Omental fat pad (tissue), 3 donors: ENCODE measurements at regions not wholly inside any gene's neighbourhood (a gene's known extent, or its start where the extent isn't known, plus 50 kb on each side); places are given as distances from the start of the nearest gene placed in this dataset.

Experiments used
- ATAC-seq: fragments of 150-250 bp; one replicate; pipeline ENCODE4 v1.9.1; 2016; ENCODE audit warnings: mild to moderate bottlenecking, moderate library complexity; ENCODE audit not compliant: low FRiP score
- DNase-seq: peaks from one replicate; pipeline ENCODE4 v3.0.0-alpha.2; 2019; ENCODE audit warnings: low spot score
- TF ChIP-seq, protein P1 (sequence below), 3 donors: fragments of 450-650 bp; IDR thresholded peaks; one replicate each; pipeline ENCODE4 v1.5.1; 2016 to 2017; ENCODE audit warnings: antibody characterized with exemption in 3 of 3, mild to moderate bottlenecking in 3 of 3, moderate library complexity in 2 of 3

DNA sequence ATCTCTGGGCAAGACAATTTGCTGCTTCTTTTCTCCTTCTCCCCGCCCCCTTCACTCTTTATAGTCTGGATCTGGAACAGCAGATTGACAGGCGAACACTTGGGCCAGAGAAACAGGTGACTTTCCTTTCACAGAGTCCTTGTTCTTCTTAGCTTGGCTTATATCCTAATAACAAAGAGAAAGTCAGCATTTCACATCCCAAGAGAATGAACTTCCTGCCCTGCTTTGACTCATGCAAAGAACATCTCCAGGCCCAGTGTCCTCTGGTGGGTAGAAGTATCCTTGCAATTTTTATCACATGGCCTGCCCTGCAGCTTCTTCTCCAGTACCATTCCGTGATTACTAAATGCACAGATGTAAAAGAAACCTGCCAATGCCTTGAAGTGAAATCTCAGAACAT, 764.4 kb downstream of the ADGRL2 start:
- TF ChIP-seq, protein P1, sequence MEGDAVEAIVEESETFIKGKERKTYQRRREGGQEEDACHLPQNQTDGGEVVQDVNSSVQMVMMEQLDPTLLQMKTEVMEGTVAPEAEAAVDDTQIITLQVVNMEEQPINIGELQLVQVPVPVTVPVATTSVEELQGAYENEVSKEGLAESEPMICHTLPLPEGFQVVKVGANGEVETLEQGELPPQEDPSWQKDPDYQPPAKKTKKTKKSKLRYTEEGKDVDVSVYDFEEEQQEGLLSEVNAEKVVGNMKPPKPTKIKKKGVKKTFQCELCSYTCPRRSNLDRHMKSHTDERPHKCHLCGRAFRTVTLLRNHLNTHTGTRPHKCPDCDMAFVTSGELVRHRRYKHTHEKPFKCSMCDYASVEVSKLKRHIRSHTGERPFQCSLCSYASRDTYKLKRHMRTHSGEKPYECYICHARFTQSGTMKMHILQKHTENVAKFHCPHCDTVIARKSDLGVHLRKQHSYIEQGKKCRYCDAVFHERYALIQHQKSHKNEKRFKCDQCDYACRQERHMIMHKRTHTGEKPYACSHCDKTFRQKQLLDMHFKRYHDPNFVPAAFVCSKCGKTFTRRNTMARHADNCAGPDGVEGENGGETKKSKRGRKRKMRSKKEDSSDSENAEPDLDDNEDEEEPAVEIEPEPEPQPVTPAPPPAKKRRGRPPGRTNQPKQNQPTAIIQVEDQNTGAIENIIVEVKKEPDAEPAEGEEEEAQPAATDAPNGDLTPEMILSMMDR (IDR thresholded peaks at IDR 0.05) = no peak
- no peak for DNase-seq
- ATAC-seq = peak; percentile 41

DNA sequence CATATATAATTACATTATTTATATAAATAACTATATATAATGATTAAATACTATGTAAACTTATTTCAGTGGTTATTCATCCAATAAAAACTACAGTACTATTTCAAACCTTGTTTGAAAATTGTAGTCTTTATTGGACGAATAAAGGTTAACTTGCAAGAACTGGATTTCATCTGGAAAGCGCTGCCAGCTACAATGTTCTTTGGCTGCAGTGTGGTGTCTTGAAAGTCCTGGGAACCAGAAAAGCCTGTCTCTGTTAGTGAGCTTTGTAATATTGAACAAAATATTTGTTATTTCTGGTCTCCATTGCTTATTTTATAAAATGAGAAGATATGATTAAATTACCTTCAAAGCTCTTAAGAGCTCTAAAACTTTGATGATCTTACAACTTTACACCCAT, 763.6 kb downstream of the ADGRL2 start:
- DNase-seq (no peak), ATAC-seq (no peak)
- TF ChIP-seq, protein P1 (IDR thresholded peaks at IDR 0.05) = no peak

DNA sequence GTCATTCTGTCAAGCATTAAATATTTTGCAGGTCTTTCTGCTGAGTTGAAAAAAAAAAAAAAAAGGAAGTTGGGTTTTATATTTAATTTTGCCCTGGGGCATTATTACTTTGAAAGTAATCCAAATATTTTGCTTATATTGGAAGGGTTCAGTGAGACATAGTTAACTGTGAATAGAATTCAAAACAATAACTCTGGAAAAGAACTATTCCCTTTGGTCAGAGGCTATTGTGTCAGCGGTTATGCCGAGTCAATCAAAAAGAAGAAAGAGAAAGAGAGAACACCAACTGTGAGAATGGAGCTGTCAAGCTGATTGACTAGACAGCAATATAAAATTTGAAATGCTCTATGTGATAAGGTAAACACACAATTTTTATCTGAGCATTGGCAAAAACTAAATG, 761.7 kb downstream of the ADGRL2 start:
- no peak for ATAC-seq
- TF ChIP-seq, protein P1 (IDR thresholded peaks at IDR 0.05) = no peak
- DNase-seq = no peak

GRCh38 chr1:82560566-82560965, 759.8 kb downstream of the ADGRL2 start:
- DNase-seq = no peak
- ATAC-seq = no peak
- TF ChIP-seq, protein P1 (IDR thresholded peaks at IDR 0.05) = no peak

GRCh38 chr1:82555501-82555900, 754.8 kb downstream of the ADGRL2 start:
- no peak for DNase-seq
- no peak for ATAC-seq
- TF ChIP-seq, protein P1 (IDR thresholded peaks at IDR 0.05) = no peak

GRCh38 chr1:82549841-82550240, 749.1 kb downstream of the ADGRL2 start:
- DNase-seq (no peak), ATAC-seq (no peak)
- TF ChIP-seq, protein P1 (IDR thresholded peaks at IDR 0.05) = no peak

GRCh38 chr1:82542766-82543165, 742.0 kb downstream of the ADGRL2 start:
- ATAC-seq = no peak

More at GRCh38 chr1:82542766-82543165, 742.0 kb downstream of the ADGRL2 start:
- TF ChIP-seq, protein P1 (IDR thresholded peaks at IDR 0.05) = no peak
- no peak for DNase-seq
